ENCODE measurements at regions not wholly inside any gene's neighbourhood (a gene's known extent, or its start where the extent isn't known, plus 50 kb on each side); places are given as distances from the start of the nearest gene placed in this dataset.

DNA sequence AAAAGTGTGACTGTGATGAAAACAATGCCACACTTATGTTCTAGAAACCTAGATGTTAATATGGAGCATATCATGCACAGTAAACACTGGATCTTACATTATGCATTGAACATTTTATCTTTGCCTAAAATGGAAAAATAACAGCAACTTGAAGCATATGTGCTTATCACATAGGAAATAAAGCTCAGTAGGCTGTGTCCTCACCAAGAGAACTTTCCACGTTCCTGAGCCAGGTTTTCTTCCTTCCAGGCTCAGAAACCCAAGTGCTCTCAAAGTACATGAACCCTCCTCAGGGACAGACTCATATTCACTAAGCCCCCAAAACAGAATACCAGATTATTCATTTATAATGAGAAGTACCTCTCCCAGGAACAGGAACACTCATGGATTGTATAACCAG lies 79.4 kb upstream of the PRKAR2B start:
- Histone ChIP-seq H3K27ac (ENCODE audit: poor library complexity, severe bottlenecking) (no peak overlapping the region), H3K4me1 (ENCODE audit: insufficient read depth, poor library complexity, severe bottlenecking) (no peaks in the 10 kb centered on the region), H3K4me3 (ENCODE audit: severe bottlenecking) (no peak overlapping the region), H3K36me3 (ENCODE audit: low read depth) (no peaks in the 10 kb centered on the region), H3K27me3 (ENCODE audit: insufficient read depth, poor library complexity, severe bottlenecking) (no peaks in the 10 kb centered on the region), H3K9me3 (ENCODE audit: severe bottlenecking) (no peaks in the 10 kb centered on the region)
- ATAC-seq (ENCODE audit: low read depth): no peak
- TF ChIP-seq, protein P1, sequence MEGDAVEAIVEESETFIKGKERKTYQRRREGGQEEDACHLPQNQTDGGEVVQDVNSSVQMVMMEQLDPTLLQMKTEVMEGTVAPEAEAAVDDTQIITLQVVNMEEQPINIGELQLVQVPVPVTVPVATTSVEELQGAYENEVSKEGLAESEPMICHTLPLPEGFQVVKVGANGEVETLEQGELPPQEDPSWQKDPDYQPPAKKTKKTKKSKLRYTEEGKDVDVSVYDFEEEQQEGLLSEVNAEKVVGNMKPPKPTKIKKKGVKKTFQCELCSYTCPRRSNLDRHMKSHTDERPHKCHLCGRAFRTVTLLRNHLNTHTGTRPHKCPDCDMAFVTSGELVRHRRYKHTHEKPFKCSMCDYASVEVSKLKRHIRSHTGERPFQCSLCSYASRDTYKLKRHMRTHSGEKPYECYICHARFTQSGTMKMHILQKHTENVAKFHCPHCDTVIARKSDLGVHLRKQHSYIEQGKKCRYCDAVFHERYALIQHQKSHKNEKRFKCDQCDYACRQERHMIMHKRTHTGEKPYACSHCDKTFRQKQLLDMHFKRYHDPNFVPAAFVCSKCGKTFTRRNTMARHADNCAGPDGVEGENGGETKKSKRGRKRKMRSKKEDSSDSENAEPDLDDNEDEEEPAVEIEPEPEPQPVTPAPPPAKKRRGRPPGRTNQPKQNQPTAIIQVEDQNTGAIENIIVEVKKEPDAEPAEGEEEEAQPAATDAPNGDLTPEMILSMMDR (IDR thresholded peaks at IDR 0.05; ENCODE audit: poor library complexity, severe bottlenecking): no peak
- no peak for DNase-seq (ENCODE audit: low spot score)

DNA sequence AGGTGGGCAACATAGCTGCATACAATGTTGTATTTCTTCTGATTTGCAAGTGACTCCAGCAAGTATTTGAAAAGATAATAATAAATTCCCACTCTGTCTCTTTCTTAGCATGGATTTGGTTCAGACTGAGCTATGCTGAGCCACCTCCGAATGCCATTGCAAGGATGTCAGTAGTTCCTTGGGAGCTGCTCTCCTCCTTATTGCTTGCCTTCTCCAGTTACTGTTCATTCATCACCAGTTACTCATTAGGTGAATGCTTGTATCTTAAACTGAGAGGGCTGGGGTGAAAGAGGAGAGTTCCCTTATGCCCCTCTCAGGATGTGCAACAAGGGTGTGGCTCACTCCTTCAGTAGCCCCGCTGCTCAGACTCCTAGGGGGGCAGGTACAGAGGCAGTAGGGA lies 78.4 kb upstream of the PRKAR2B start:
- TF ChIP-seq, protein P1 (IDR thresholded peaks at IDR 0.05; ENCODE audit: poor library complexity, severe bottlenecking): no peak
- Histone ChIP-seq H3K36me3 (ENCODE audit: low read depth) (no peaks in the 10 kb centered on the region), H3K9me3 (ENCODE audit: severe bottlenecking) (no peaks in the 10 kb centered on the region), H3K4me1 (ENCODE audit: insufficient read depth, poor library complexity, severe bottlenecking) (no peaks in the 10 kb centered on the region), H3K4me3 (ENCODE audit: severe bottlenecking) (no peak overlapping the region), H3K27me3 (ENCODE audit: insufficient read depth, poor library complexity, severe bottlenecking) (no peaks in the 10 kb centered on the region), H3K27ac (ENCODE audit: poor library complexity, severe bottlenecking) (no peak overlapping the region)
- no peak for DNase-seq (ENCODE audit: low spot score)
- ATAC-seq (ENCODE audit: low read depth): no peak

DNA sequence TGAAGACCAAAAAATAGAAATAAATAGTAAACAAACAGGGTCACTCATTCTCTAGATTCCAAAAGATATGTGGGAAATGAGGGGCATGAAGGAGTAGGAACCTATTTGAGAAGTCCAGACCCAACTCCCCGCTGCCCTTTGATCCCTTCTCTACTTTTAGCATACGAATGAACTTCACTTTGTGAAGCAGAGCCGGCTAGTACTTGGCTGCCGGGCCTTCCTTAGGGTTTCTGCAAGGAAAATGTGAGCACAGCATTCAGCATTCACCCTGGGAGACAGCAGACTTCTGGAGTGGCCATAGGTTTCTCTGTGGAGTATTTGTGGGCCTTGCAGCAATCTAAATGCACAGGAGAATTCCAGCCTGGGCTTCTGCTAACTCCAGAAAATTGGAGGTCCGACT lies 76.3 kb upstream of the PRKAR2B start:
- no peaks in the 10 kb centered on the region for H3K4me1 ChIP-seq (ENCODE audit: insufficient read depth, poor library complexity, severe bottlenecking)
- no peaks in the 10 kb centered on the region for H3K36me3 ChIP-seq (ENCODE audit: low read depth)
- TF ChIP-seq, protein P1 (IDR thresholded peaks at IDR 0.05; ENCODE audit: poor library complexity, severe bottlenecking): no peak
- H3K27ac ChIP-seq (ENCODE audit: poor library complexity, severe bottlenecking): no peak overlapping the region
- no peak overlapping the region for H3K4me3 ChIP-seq (ENCODE audit: severe bottlenecking)
- H3K9me3 ChIP-seq (ENCODE audit: severe bottlenecking): no peaks in the 10 kb centered on the region
- H3K27me3 ChIP-seq (ENCODE audit: insufficient read depth, poor library complexity, severe bottlenecking): no peaks in the 10 kb centered on the region
- ATAC-seq (ENCODE audit: low read depth) (no peak), DNase-seq (ENCODE audit: low spot score) (no peak)

DNA sequence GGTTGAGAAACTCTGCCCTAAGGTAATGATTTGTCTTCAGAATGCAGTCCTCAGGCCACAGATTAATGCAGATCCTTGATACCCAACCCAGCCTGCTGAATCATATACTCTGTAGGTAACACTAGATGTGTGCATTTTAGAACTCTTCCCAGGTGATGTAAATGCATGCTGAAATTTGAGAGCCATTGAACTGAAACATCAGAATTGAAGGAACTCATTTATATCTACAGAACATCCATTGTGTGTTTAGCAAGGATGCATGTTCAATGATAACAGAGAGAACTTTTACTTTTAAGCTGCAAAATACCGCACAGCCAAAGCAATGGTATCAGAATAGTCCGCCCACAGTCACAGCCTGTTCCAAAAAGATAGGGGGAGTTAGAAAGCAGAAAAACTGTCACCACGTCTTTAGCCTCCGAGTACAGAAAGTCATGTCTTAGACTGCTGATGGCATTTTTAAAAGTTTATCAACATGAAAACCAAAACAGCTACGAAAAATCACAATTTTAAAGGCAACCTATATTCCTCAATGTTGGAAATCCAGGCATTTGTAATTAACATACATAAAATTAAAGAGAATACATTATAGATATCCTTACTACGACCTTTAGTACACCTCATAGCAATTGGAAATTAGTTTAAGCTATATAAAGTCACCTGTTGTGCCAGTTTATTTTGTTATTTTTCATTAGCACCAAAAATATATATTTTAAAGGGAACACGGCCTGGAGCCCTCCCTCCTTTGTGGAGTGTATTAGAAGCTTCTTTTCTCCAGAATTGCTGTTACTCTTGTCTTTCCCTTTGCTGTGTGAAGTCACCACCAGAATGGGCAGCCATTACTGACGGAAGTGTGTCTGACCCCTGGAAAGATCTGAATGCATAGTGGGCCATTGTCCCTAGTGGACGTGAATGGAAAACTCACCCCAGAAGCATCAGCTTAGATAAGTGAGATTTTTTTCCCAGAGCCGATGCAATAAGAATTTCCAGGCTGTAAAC lies 65.8 kb upstream of the PRKAR2B start:
- Histone ChIP-seq H3K27me3 (ENCODE audit: insufficient read depth, poor library complexity, severe bottlenecking) (no peaks in the 10 kb centered on the region), H3K36me3 (ENCODE audit: low read depth) (no peaks in the 10 kb centered on the region), H3K9me3 (ENCODE audit: severe bottlenecking) (no peaks in the 10 kb centered on the region), H3K4me3 (ENCODE audit: severe bottlenecking) (no peak overlapping the region), H3K27ac (ENCODE audit: poor library complexity, severe bottlenecking) (no peak overlapping the region), H3K4me1 (ENCODE audit: insufficient read depth, poor library complexity, severe bottlenecking) (no peaks in the 10 kb centered on the region)
- ATAC-seq (ENCODE audit: low read depth) (no peak), DNase-seq (ENCODE audit: low spot score) (no peak)
- TF ChIP-seq, protein P1 (IDR thresholded peaks at IDR 0.05; ENCODE audit: poor library complexity, severe bottlenecking): no peak

Data from RWPE2 (cell line).